GM23338 (cell line): ENCODE measurements at regions not wholly inside any gene's neighbourhood (a gene's known extent, or its start where the extent isn't known, plus 50 kb on each side); places are given as distances from the start of the nearest gene placed in this dataset.
A peak's percentile ranks its signal among the peaks of the same experiment; 100 is the strongest.
"Not testable (repeated sequence)": the region's sequence is repeated elsewhere in the genome, so short reads cannot be mapped to it uniquely, and the experiment has no call there.

Experiments
- ATAC-seq: fragments of 200-7000 bp; cut with Tn5 transposase; 3 replicates; pipeline ENCODE4 v1.9.1; 2020
- DNase-seq: peaks from one replicate; pipeline ENCODE4 v3.0.0-alpha.2; 2015; ENCODE audit warnings: low spot score
- H2AFZ ChIP-seq: fragments of 200-600 bp; sonication (generic); 2 replicates; pipeline ENCODE4 v1.8.0; 2016; ENCODE audit warnings: antibody characterized with exemption, mild to moderate bottlenecking, moderate library complexity
- H3F3A ChIP-seq: fragments of 200-600 bp; sonication (generic); replicated peaks from 2 replicates; pipeline ENCODE4 v1.8.0; 2017; ENCODE audit warnings: antibody characterized with exemption, mixed run types, low read depth
- H3K27ac ChIP-seq: fragments of 200-600 bp; sonication (generic); 2 replicates; pipeline ENCODE4 v1.6.1; 2016; ENCODE audit warnings: low read depth
- H3K27me3 ChIP-seq: fragments of 200-600 bp; sonication (generic); 2 replicates; pipeline ENCODE4 v1.8.0; 2016; ENCODE audit warnings: mild to moderate bottlenecking, mixed run types, moderate library complexity; ENCODE audit not compliant: insufficient read depth
- H3K36me3 ChIP-seq: fragments of 200-600 bp; sonication (generic); 2 replicates; pipeline ENCODE4 v1.8.0; 2016; ENCODE audit warnings: mild to moderate bottlenecking; ENCODE audit not compliant: insufficient read depth
- H3K4me1 ChIP-seq: fragments of 200-600 bp; sonication (generic); 2 replicates; pipeline ENCODE4 v1.8.0; 2016; ENCODE audit warnings: mild to moderate bottlenecking, moderate library complexity; ENCODE audit not compliant: insufficient read depth
- H3K4me2 ChIP-seq: fragments of 200-600 bp; sonication (generic); 2 replicates; pipeline ENCODE4 v1.7.1; 2017; ENCODE audit warnings: mixed run types
- H3K4me3 ChIP-seq: fragments of 200-600 bp; sonication (generic); 2 replicates; pipeline ENCODE4 v1.6.1; 2016; ENCODE audit warnings: mixed run types
- H3K79me2 ChIP-seq: fragments of 200-600 bp; sonication (generic); replicated peaks from 2 replicates; pipeline ENCODE4 v1.8.0; 2017; ENCODE audit warnings: mild to moderate bottlenecking; ENCODE audit not compliant: insufficient read depth
- H3K9me2 ChIP-seq: fragments of 200-600 bp; sonication (generic); 2 replicates; pipeline ENCODE4 v1.8.0; 2017; ENCODE audit not compliant: insufficient read depth
- H4K20me1 ChIP-seq: fragments of 200-600 bp; sonication (generic); replicated peaks from 2 replicates; pipeline ENCODE4 v1.8.0; 2017; ENCODE audit warnings: mild to moderate bottlenecking; ENCODE audit not compliant: insufficient read depth
- H3K27ac Mint-ChIP-seq: 2 replicates; pipeline ENCODE4 v1.8.0; 2020; ENCODE audit warnings: inconsistent platforms, mild to moderate bottlenecking, moderate library complexity, mixed read lengths
- H3K27me3 Mint-ChIP-seq: 3 replicates; pipeline ENCODE4 v1.8.0; 2022; ENCODE audit warnings: low read depth, mild to moderate bottlenecking, moderate library complexity, mixed read lengths, inconsistent platforms; ENCODE audit not compliant: insufficient read depth, poor library complexity
- H3K36me3 Mint-ChIP-seq: 3 replicates; pipeline ENCODE4 v1.8.0; 2021; ENCODE audit warnings: low read depth, mild to moderate bottlenecking, inconsistent platforms, moderate library complexity, mixed read lengths
- H3K4me1 Mint-ChIP-seq: 3 replicates; pipeline ENCODE4 v1.8.0; 2020; ENCODE audit warnings: mild to moderate bottlenecking, inconsistent platforms, mixed read lengths
- H3K4me3 Mint-ChIP-seq: 3 replicates; pipeline ENCODE4 v1.8.0; 2021; ENCODE audit warnings: moderate library complexity, mild to moderate bottlenecking, inconsistent platforms, mixed read lengths
- H3K9me3 Mint-ChIP-seq: 3 replicates; pipeline ENCODE4 v1.8.0; 2020; ENCODE audit warnings: moderate library complexity, mild to moderate bottlenecking, inconsistent platforms, mixed read lengths
- NANOG ChIP-seq: IDR thresholded peaks from 2 replicates; pipeline ENCODE4 v1.6.1; 2016; ENCODE audit warnings: antibody characterized with exemption, borderline replicate concordance
- POLR2AphosphoS5 ChIP-seq: IDR thresholded peaks from 2 replicates; pipeline ENCODE4 v1.6.1; 2016; ENCODE audit warnings: antibody characterized with exemption, low read depth
- REST ChIP-seq: IDR thresholded peaks from one replicate; pipeline ENCODE4 v1.6.1; 2018; ENCODE audit warnings: antibody characterized with exemption; ENCODE audit not compliant: unreplicated experiment
- STAT1 ChIP-seq: IDR thresholded peaks from one replicate; pipeline ENCODE4 v1.6.1; 2016; ENCODE audit warnings: antibody characterized with exemption; ENCODE audit not compliant: unreplicated experiment
- ZNF114 ChIP-seq: fragments of 250-450 bp; sonication (Bioruptor Pico); IDR thresholded peaks from 2 replicates; pipeline ENCODE4 v1.5.0; 2020; ENCODE audit warnings: mild to moderate bottlenecking, moderate library complexity
- ZNF462 ChIP-seq: fragments of 250-450 bp; sonication (Bioruptor Pico); IDR thresholded peaks from 2 replicates; pipeline ENCODE4 v1.5.0; 2020; ENCODE audit warnings: mild to moderate bottlenecking, moderate library complexity

- no peak for TF ChIP-seq REST
- TF ChIP-seq ZNF114 = no peak
These were observed 586.3 kb downstream of the HTR1B start (continued) for GRCh38 chr6:76876922-76877553.

GRCh38 chr6:76876430-76876829 is 586.9 kb downstream of the HTR1B start:
- not testable (repeated sequence) for H3K27ac ChIP-seq, H3K4me1 ChIP-seq, H3K4me3 ChIP-seq, H3K9me2 ChIP-seq, H3K27me3 Mint-ChIP-seq, H3K79me2 ChIP-seq, DNase-seq, H2AFZ ChIP-seq, H3F3A ChIP-seq, H3K36me3 ChIP-seq, H3K27ac Mint-ChIP-seq, H3K27me3 ChIP-seq, H3K4me2 ChIP-seq, H3K4me1 Mint-ChIP-seq, H4K20me1 ChIP-seq
- Mint-ChIP-seq H3K4me3 (peak overlapping the region; percentile 78; the same call in 2 of the 3 replicates), H3K9me3 (peaks cover 30% of the 10 kb centered on the region), H3K36me3 (peaks cover 29% of the 10 kb centered on the region)
- peak; percentile 30; the same call in 1 of the 2 replicates for TF ChIP-seq POLR2AphosphoS5
- peak; percentile 61 for ATAC-seq

- Histone ChIP-seq H3F3A (no peaks in the 10 kb centered on the region), H3K27ac (no peak overlapping the region), H3K79me2 (no peaks in the 10 kb centered on the region), H3K27me3 (no peaks in the 10 kb centered on the region), H4K20me1 (no peaks in the 10 kb centered on the region), H3K4me2 (no peak overlapping the region), H2AFZ (no peak overlapping the region), H3K4me1 (no peaks in the 10 kb centered on the region), H3K4me3 (no peak overlapping the region), H3K36me3 (no peaks in the 10 kb centered on the region), H3K9me2 (no peaks in the 10 kb centered on the region)
- Mint-ChIP-seq H3K9me3 (peaks cover 9% of the 10 kb centered on the region; the same call in 2 of the 3 replicates), H3K4me1 (peaks cover 5% of the 10 kb centered on the region; the same call in 1 of the 3 replicates), H3K36me3 (peaks cover 4% of the 10 kb centered on the region; the same call in 1 of the 3 replicates), H3K27ac (no peak overlapping the region), H3K27me3 (no peaks in the 10 kb centered on the region), H3K4me3 (no peak overlapping the region)
- ATAC-seq (peak; percentile 51; the same call in 2 of the 3 replicates), DNase-seq (no peak)
- no peak for TF ChIP-seq ZNF462 (CRISPR knock-in tag)
- TF ChIP-seq STAT1 = no peak
- TF ChIP-seq ZNF114 = no peak
- TF ChIP-seq NANOG = no peak
- TF ChIP-seq REST = no peak
These were observed 596.1 kb downstream of the HTR1B start for GRCh38 chr6:76867182-76867581.
